K562 (cell line): ENCODE measurements at regions not wholly inside any gene's neighbourhood (a gene's known extent, or its start where the extent isn't known, plus 50 kb on each side); places are given as distances from the start of the nearest gene placed in this dataset.

Experiments
- ATAC-seq: fragments of 200-7000 bp; cut with Tn5 transposase; 3 replicates; pipeline ENCODE4 v1.9.1; 2020; ENCODE audit warnings: moderate library complexity
- BruUV-seq: library from RNA; stranded (reverse); fragments of 400-500 nt; replicated peaks from 2 replicates; lab custom pipeline; 2021; lab: Mats Ljungman, UMichigan
- CTCF ChIA-PET: fragments of 300-600 bp; formaldehyde crosslinking; extraction: SDS; loops from one replicate; lab custom pipeline; 2021; ENCODE audit warnings: low intra/inter-chr PET ratio; lab: Yijun Ruan, JAX
- POLR2A ChIA-PET: fragments of 300-600, 350-650 bp; sonication (Branson Sonifier 250); formaldehyde crosslinking; extraction: SDS; loops from one replicate; lab custom pipeline; 2021; ENCODE audit warnings: antibody characterized with exemption, inconsistent platforms; lab: Yijun Ruan, JAX
- DNase-seq, 4 experiments: peaks; one replicate each; pipeline versions ENCODE4 v3.0.0 to v3.0.0-alpha.2; 2011 to 2018; ENCODE audit warnings: low spot score in 3 of 4, mixed read lengths in 3 of 4; ENCODE audit errors: extremely low read depth in 1 of 4
- FAIRE-seq: peaks from 2 replicates; lab custom pipeline; 2011; peaks lifted over from hg19 to GRCh38; lab: Jason Lieb, UNC
- H2AFZ ChIP-seq: 2 replicates; pipeline ENCODE4 v1.6.0; 2011; ENCODE audit warnings: low read depth, low read length, control low read depth, inconsistent platforms
- H3K27ac ChIP-seq: fragments of 200-600 bp; 3 replicates; pipeline ENCODE4 v1.8.0; 2011; ENCODE audit warnings: low read depth, mild to moderate bottlenecking, control low read depth, inconsistent platforms, low read length, moderate library complexity, mixed read lengths; ENCODE audit errors: extremely low read depth
- H3K27me3 ChIP-seq, 2 experiments: fragments of 300-600 bp in 1 of 2; 2 replicates in 1 of 2; 3 replicates in 1 of 2; pipeline versions ENCODE4 v1.6.0 to v1.8.0; 2011; ENCODE audit warnings: inconsistent platforms in 2 of 2, low read length in 2 of 2, mild to moderate bottlenecking in 1 of 2, mixed read lengths in 1 of 2, moderate library complexity in 1 of 2; ENCODE audit not compliant: control insufficient read depth in 2 of 2, insufficient read depth in 2 of 2
- H3K36me3 ChIP-seq: fragments of 300-600 bp; 3 replicates; pipeline ENCODE4 v1.8.0; 2011; ENCODE audit warnings: mild to moderate bottlenecking, low read length, inconsistent platforms; ENCODE audit not compliant: control insufficient read depth, insufficient read depth
- H3K4me1 ChIP-seq, 2 experiments: fragments of 200-600 bp in 1 of 2; replicated peaks in 1 of 2; 2 replicates in 1 of 2; 3 replicates in 1 of 2; pipeline versions ENCODE4 v1.5.1 to v1.8.0; 2011; ENCODE audit warnings: inconsistent platforms in 2 of 2, low read length in 2 of 2, mild to moderate bottlenecking in 1 of 2, mixed read lengths in 1 of 2, moderate library complexity in 1 of 2; ENCODE audit not compliant: control insufficient read depth in 2 of 2, insufficient read depth in 2 of 2
- H3K4me2 ChIP-seq: 2 replicates; pipeline ENCODE4 v1.6.1; 2011; ENCODE audit warnings: low read length, control low read depth, inconsistent platforms, mixed read lengths; ENCODE audit not compliant: insufficient read depth
- H3K4me3 ChIP-seq: fragments of 200-600 bp; sonication (generic), shearing (Covaris generic); 2 replicates; pipeline ENCODE4 v1.5.1; 2016; ENCODE audit warnings: control low read depth, inconsistent platforms
- H3K79me2 ChIP-seq: fragments of 200-600 bp; 3 replicates; pipeline ENCODE4 v1.8.0; 2011; ENCODE audit warnings: low read length, inconsistent platforms; ENCODE audit not compliant: control insufficient read depth, insufficient read depth
- H3K9ac ChIP-seq, 2 experiments: 2 replicates each; pipeline versions ENCODE4 v1.6.0 to v1.6.1; 2011; ENCODE audit warnings: low read depth in 2 of 2, low read length in 2 of 2, control low read depth in 1 of 2, inconsistent platforms in 1 of 2, mild to moderate bottlenecking in 1 of 2, mixed read lengths in 1 of 2; ENCODE audit not compliant: insufficient read depth in 1 of 2
- H3K9me1 ChIP-seq: one replicate; pipeline ENCODE4 v1.6.0; 2011; ENCODE audit warnings: inconsistent platforms, mild to moderate bottlenecking, low read length, moderate library complexity; ENCODE audit not compliant: control insufficient read depth, insufficient read depth
- H3K9me3 ChIP-seq: replicated peaks from 2 replicates; pipeline ENCODE4 v1.5.1; 2011; ENCODE audit warnings: low read depth, low read length, inconsistent platforms; ENCODE audit not compliant: control insufficient read depth, insufficient read depth
- H4K20me1 ChIP-seq: replicated peaks from 2 replicates; pipeline ENCODE4 v1.6.1; 2011; ENCODE audit warnings: low read length, inconsistent platforms, mixed read lengths; ENCODE audit not compliant: control insufficient read depth, insufficient read depth
- BRF2 ChIP-seq: IDR thresholded peaks from 3 replicates; pipeline ENCODE4 v1.6.1; 2011; ENCODE audit warnings: borderline replicate concordance, mild to moderate bottlenecking; ENCODE audit not compliant: insufficient read length, insufficient read depth
- CBFA2T2 ChIP-seq: fragments of 450-650 bp; conservative IDR thresholded peaks from 2 replicates; pipeline ENCODE4 v1.6.1; 2017; ENCODE audit warnings: mild to moderate bottlenecking
- CREB1 ChIP-seq, 2 experiments: sonication (generic) in 1 of 2; formaldehyde crosslinking in 1 of 2; IDR thresholded peaks; 2 replicates each; pipeline versions ENCODE4 v1.6.1 to v1.8.0; 2012 to 2022; ENCODE audit warnings: inconsistent platforms in 1 of 2, mild to moderate bottlenecking in 1 of 2, missing genetic modification reagents in 1 of 2, moderate library complexity in 1 of 2
- GATA2 ChIP-seq: sonication (generic); formaldehyde crosslinking; IDR thresholded peaks from 2 replicates; pipeline ENCODE4 v1.4.0; 2020; ENCODE audit warnings: mild to moderate bottlenecking, missing genetic modification reagents
- ID3 ChIP-seq, 2 experiments: fragments of 250-450 bp in 1 of 2; fragments of 450-650 bp in 1 of 2; sonication (Bioruptor Pico) in 1 of 2; IDR thresholded peaks; 2 replicates each; pipeline versions ENCODE4 v1.6.1 to v1.8.0; 2016 to 2021; ENCODE audit warnings: mild to moderate bottlenecking in 2 of 2, moderate library complexity in 2 of 2, missing compliant biosample characterization in 1 of 2, missing genetic modification characterization in 1 of 2
- MBD1 ChIP-seq: fragments of 250-450 bp; sonication (Bioruptor Pico); IDR thresholded peaks from 2 replicates; pipeline ENCODE4 v1.8.0; 2022; ENCODE audit warnings: inconsistent platforms
- NFXL1 ChIP-seq: fragments of 450-650 bp; formaldehyde crosslinking; IDR thresholded peaks from 2 replicates; pipeline ENCODE4 v1.4.0; 2021; ENCODE audit warnings: mild to moderate bottlenecking
- PCBP2 ChIP-seq: fragments of 200-400 bp; formaldehyde crosslinking; IDR thresholded peaks from 2 replicates; pipeline ENCODE4 v1.6.1; 2018; ENCODE audit warnings: low read length, low read depth, mild to moderate bottlenecking, moderate library complexity; ENCODE audit not compliant: poor library complexity, severe bottlenecking
- PPARD ChIP-seq: fragments of 250-450 bp; sonication (Bioruptor Pico); IDR thresholded peaks from 2 replicates; pipeline ENCODE4 v1.8.0; 2022; ENCODE audit warnings: inconsistent platforms, mild to moderate bottlenecking, moderate library complexity
- PRPF4 ChIP-seq: fragments of 200-400 bp; formaldehyde crosslinking; IDR thresholded peaks from one replicate; pipeline ENCODE4 v1.6.1; 2017; ENCODE audit warnings: low read length, low read depth, mild to moderate bottlenecking; ENCODE audit not compliant: insufficient read depth, poor library complexity, severe bottlenecking
- TAL1 ChIP-seq: fragments of 450-650 bp; IDR thresholded peaks from 2 replicates; pipeline ENCODE4 v1.6.1; 2016; ENCODE audit warnings: mild to moderate bottlenecking
- ZBTB5 ChIP-seq: fragments of 450-650 bp; IDR thresholded peaks from 2 replicates; pipeline ENCODE4 v1.6.1; 2017; ENCODE audit warnings: antibody characterized with exemption
- ZNF175 ChIP-seq: fragments of 200-800 bp; sonication (Bioruptor generic); IDR thresholded peaks from 2 replicates; pipeline ENCODE4 v1.6.1; 2016; ENCODE audit warnings: low read depth, mild to moderate bottlenecking, missing genetic modification characterization, missing compliant biosample characterization
- ZNF436 ChIP-seq: fragments of 250-450, 450-650 bp; sonication (Bioruptor Pico); formaldehyde crosslinking; IDR thresholded peaks from 2 replicates; pipeline ENCODE4 v1.7.0; 2020; ENCODE audit warnings: mild to moderate bottlenecking
- WGBS: fragments of 100-300 bp; shearing (Covaris generic); methylation state at CpG from one replicate; pipeline ENCODE4 v1.1.6; 2016; ENCODE audit warnings: low coverage, mixed read lengths; ENCODE audit not compliant: insufficient coverage; ENCODE audit errors: missing lambda C conversion rate; 5-methylcytosine and 5-hydroxymethylcytosine counted together
- in situ Hi-C: fragments of 300-500 bp; cut with MboI; formaldehyde crosslinking; loops from 4 replicates; pipeline ENCODE4 v1.15.0; 2018; ENCODE audit warnings: inconsistent platforms, mixed read lengths
- intact Hi-C: fragments of 100-400 bp; cut with micrococcal nuclease; formaldehyde crosslinking; loops from 2 replicates; pipeline ENCODE4 v1.14.2; 2022

GRCh38 chr13:78012046-78012445, 93.4 kb upstream of the EDNRB start (continued):
- TF ChIP-seq PCBP2 (no peak), TAL1 (no peak), CREB1 (IDR thresholded peaks at IDR 0.05) (no peak), CREB1 (CRISPR knock-in tag; IDR thresholded peaks at IDR 0.05) (no peak), GATA2 (CRISPR knock-in tag) (no peak)

- no peak overlapping the region for H3K4me3 ChIP-seq
- no peaks in the 10 kb centered on the region for H3K9me3 ChIP-seq
- no peak for DNase-seq
- POLR2A ChIA-PET, result interaction anchor here (0.6 kb wide), 1 partner anchor 236 kb away, joined by 3 read pairs; no protein-coding TSS in a partner anchor
- no peak overlapping the region for H3K4me2 ChIP-seq
- TF ChIP-seq PRPF4 (no peak), CBFA2T2 (no peak), ZNF175 (CRISPR knock-in tag) (no peak), NFXL1 (CRISPR knock-in tag) (no peak), ID3 (CRISPR knock-in tag; IDR thresholded peaks at IDR 0.05) (no peak), ID3 (tag; IDR thresholded peaks at IDR 0.05) (no peak), ZNF436 (CRISPR knock-in tag) (no peak), BRF2 (no peak), PPARD (CRISPR knock-in tag) (no peak), ZBTB5 (no peak), MBD1 (CRISPR knock-in tag) (no peak)
- H3K79me2 ChIP-seq, result no peaks in the 10 kb centered on the region
- CTCF ChIA-PET, result no interaction called here
- no peaks in the 10 kb centered on the region for H3K36me3 ChIP-seq
- no peaks in the 10 kb centered on the region for H3K4me1 ChIP-seq
- no peaks in the 10 kb centered on the region for H4K20me1 ChIP-seq
- intact Hi-C loops (no loop called here), in situ Hi-C loops (no loop called here)
- no TSS peak for BruUV-seq
- FAIRE-seq, result no peak
- H2AFZ ChIP-seq, result no peak overlapping the region
- H3K27ac ChIP-seq, result no peak overlapping the region
- H3K9ac ChIP-seq, result no peak overlapping the region
- H3K27me3 ChIP-seq, result no peaks in the 10 kb centered on the region
- 0% methylated on average over 2 of the region's 2 CpGs for WGBS
- no peaks in the 10 kb centered on the region for H3K9me1 ChIP-seq
- no peak for ATAC-seq
Observed at GRCh38 chr13:78004821-78005220, 86.2 kb upstream of the EDNRB start.
